ENCODE measurements at regions not wholly inside any gene's neighbourhood (a gene's known extent, or its start where the extent isn't known, plus 50 kb on each side); places are given as distances from the start of the nearest gene placed in this dataset.

DNA sequence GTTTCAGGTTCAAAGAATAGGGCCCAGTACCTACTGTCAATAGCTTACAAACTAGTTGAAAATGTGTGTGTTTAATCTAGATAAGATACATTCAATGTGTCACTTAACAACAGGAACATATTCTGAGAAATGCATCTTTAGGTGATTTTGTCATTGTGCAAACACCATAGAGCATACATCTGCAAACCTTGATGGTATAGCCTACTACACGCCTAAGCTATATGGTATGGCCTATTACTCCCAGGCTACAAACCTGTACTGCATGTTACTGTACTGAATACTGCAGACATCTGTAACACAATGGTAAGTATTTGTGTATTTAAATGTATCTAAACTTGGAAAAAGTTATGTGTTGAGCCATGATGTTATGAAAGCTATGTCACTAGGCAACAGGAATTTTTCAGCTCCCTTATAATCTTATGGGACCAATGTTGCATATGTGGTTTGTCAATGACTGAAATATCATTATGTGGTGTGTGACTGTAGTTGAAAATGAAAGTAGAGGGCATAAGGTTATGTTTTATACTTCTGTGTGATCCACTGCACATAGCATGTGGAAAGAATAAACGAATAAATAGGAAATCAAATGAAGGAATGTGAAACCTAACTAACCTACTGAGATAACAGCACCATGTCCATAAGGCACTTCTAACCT is 129.0 kb upstream of the CAMK1G start:
- DNase-seq, result no peak

DNA sequence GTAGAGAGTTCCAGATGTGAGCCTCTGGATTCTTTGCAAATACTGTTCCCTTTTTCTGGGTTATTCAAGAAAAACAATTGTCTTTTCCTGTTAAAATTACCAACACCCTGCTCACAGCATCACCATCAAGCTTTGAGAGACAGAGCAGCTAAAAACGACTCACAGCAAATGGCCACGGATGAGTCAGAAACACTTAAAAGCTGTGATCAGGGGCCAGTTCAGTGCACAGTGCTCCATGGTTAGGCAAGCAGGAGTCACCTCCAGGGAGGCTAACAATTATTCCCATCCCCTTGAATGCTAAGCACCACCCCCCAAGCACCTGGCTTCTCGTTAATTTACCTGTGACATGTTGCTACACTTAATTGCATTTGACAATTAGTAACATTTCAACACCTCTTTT is 128.4 kb upstream of the CAMK1G start:
- no peak for DNase-seq

DNA sequence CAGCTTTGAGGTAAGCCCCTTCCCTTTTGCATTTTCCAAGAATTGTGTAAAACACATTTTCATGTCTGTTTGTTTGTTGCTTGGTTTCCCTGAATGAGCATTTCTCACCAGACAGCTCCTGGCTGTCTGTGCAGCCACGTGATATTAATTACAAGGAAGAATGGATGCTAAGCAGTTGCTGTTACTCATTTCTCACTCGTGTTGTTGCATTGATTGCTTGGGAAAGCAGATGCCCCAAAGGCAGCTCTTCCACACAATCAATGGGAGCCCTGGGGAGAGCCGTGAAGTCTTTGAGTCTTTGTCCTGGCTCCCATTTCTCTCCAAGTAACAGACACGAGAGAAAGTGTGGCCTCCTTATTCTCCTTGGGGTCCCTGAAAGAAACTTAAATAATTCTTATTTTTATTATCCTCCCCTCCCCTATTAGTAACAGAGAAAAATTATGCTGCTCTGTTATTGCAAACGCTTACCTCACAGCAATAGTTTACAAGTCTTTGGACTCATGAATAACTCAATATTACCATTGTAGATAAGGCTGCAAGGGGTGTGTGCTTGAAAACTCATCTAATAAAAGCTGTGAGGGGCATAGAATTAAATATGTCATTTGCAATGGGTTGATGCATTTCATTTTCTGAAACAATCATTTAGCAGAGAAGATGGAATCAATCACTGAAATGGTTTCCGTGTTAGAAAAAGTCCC is 127.7 kb upstream of the CAMK1G start:
- DNase-seq, result no peak

DNA sequence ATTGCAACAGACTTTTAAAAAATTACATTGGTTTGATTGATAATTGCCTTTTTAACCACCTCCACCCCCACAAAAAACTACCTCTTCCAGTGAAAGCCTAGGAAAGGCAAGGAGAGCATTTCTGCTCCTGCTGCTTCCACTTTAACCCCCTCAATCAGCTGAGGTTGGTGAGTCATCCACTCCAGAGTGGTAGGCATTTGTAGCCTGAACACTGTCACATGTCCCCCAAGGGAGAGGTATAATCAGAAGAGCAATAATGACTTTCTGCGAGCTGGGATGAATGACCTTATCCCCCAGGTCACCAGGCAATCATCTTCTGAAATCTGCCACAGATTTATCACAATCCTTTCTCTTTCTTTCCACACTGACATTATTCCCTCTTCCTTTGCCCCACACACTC is 126.6 kb upstream of the CAMK1G start:
- DNase-seq, result no peak

DNA sequence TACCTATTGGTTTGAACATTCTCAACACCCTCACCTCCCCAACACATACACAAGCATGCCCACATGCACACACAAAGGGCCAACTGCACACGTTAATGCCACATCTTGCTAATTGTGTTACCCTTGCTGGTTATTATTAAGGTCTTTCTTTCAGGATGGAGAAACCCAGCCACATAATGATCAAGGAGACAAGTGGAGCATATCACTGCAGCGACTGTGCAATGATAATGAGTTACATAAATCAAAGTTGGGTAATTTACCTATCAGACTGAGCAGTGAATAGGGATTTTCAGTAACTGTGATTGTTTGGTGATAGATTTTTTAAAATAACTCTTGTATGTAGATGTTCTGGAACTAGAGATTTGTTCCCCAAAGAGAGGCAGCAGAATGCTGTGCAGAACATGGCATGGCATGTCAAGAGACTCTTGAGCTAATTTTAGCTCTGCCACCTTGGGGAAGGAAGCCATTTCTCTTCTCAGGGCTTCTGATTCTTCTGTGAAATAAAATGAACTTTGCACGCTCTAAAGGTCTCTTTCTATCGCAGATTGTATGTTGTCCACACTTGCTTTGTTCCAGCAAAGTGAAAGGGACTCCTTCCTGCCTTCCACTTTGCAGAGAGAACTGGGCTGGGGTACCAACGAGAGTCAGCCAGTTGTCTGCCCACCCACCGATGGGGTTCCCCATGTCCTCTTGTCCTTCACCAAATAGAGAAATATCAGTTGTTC is 126.0 kb upstream of the CAMK1G start:
- DNase-seq, result no peak

DNA sequence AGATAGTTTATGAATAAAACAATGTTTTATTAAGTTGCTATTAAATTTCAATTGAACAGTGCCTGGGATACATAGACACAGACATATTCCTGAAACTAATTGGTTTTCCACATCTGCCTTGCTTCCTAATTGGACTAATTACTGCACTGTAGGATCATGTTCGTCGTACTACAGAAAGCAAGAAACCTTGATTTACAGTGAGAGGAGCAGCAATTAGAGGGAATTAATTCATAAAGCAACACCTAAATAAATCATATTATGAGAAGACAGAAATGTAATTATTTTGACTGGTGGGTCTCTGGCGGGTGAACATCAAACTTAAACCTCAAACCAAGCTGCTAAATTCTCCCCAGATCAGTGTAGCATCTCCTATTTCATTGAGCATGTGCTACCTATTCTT is 124.6 kb upstream of the CAMK1G start:
- DNase-seq, result no peak

DNA sequence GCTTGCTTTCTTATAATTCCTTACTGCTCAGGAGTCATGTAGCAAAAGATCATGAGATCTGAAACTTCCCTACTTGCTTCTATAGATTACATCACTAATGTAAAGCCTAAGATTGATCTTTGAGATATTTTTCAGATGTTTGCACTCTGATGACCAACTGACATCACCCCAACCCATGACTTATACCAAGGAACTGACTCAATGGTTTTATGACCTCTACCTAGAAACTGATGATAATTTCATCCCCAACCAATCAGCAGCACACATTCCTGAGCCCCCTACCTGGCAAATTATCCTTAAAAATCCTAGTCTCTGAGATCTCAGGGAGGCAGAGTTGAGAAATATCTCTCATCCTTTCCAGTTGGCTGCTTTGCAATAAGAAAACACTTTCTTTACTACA is 122.3 kb upstream of the CAMK1G start:
- no peak for DNase-seq

DNA sequence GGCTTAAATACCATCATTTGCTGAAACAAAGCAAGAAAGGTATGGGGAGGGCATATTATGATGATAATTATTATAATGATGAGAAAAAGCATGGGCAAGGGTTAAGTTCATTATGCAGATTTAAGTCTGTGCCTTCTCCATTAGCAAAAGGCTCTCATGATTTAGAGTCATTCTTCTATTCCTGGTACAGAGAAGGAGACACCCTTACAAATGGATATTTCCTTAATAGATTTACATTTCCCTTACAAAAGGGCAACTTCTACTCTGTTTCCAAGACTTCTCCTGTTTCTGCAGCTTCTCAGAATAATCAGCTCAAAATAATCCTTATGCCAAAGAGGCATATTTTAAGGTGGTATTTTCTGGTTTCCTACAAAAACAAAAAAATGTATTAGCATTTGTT is 121.1 kb upstream of the CAMK1G start:
- DNase-seq, result no peak

DNA sequence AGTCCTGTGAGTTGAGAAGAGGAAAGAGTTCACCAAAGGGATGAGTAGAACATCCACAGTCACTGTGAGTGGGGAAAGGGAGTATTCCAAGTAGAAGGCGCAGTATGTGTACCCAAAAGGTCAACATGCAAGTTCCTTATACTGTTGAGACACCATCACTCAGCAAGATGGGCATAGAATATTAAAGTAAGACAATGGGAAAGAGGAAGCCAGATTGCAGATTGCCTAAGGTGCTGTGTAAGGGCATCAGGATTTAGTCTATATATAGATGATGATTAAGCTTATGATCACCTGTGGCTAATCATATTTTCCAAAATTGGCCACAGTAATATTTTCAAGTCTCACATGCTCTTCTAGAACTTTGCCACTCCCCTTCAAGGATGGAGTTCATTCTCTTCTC is 120.1 kb upstream of the CAMK1G start:
- no peak for DNase-seq

DNA sequence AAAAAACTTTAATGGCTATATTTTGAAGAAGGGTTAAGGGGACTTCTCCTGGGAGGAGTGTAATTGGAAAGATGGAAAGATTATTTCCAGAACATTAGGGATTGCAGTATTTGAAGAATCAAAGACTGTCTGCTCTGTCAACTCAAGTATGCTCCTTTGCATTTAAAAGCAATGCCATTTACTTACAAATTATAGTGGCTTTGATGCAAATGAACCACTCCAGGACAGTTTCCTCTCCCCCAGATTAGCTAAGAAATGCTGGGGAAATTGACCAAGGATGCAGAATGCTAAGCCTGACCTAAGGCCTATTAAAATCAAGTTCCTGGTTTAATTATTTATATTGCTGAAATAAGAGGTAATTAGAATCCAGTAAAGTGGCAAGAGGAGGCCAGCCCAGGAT is 110.5 kb upstream of the CAMK1G start:
- no peak for DNase-seq

DNA sequence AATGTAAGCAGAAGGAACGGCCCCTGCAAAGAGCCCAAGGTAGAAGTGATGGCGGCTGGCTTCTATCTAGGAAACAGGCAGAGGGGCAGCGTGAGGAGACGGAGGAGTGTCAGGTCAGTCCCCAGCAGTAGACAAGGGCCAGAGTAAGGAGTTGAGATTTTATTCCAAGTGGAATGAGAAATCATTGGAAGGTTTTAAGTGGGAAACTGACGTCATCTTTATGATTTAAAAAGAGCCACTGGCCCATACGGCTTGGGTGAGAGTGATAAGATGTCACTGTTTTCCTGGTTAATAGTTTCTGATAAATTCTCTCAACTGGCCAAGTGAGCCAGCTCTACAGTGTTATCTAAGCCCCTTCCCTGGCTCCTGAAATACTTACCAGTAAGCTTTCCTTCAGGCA is 103.2 kb upstream of the CAMK1G start:
- no peak for DNase-seq

DNA sequence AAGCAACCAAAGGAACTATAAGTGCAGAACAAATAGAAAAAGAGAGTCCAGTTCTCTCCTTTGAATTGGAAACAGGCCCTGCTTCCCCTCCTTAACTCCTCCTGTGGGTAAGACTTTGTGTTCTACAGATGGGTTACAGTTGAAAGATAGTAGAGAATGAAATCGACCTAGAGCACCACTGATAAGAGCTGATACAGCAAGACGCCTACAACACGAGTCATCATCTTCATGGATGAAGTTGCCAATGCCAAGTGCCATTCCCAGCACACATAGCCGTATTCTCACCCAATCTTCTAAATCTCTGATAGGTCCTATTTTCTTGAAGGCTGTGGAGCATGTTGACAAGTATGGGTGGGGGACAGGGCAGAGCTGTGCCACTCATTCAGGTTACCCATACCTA is 99.8 kb upstream of the CAMK1G start:
- DNase-seq, result no peak

DNA sequence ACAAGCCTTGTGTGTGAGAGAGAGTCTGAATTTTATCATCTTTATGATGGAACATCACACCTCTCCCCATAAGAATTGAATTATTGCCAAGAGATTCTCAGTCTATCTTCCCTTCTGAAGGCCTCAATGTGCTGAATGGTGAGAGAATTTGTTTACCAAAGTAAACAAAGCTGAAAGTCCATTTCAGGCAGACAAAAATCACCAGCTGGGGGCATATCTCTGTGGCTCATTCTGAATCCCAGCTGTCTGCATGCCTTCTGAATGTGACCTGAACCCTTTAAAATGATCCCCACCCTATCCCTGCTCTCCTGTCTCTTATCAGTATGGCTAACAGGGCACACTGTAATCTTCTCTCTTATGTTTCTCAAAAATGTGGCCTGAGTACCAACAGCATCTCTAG is 99.1 kb upstream of the CAMK1G start:
- no peak for DNase-seq

DNA sequence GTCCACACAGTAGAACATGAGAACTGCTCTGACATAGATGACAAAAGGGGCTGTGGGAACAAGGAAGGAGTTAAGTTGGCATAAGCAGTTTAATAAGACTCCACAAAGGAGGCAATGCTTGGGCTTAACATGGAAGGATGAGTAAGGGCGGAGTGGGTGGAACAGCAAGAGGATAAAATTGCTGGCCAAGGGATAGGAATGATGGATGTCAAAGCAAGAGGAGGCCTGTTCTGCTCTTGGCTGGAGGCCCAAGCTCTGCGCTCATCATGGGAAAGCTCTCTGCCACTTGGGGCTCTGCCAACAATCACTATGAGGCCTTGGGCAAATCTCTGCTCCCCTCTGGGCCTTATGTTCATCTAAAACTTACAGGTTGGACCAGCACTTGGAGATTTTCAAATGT is 98.3 kb upstream of the CAMK1G start:
- no peak for DNase-seq

DNA sequence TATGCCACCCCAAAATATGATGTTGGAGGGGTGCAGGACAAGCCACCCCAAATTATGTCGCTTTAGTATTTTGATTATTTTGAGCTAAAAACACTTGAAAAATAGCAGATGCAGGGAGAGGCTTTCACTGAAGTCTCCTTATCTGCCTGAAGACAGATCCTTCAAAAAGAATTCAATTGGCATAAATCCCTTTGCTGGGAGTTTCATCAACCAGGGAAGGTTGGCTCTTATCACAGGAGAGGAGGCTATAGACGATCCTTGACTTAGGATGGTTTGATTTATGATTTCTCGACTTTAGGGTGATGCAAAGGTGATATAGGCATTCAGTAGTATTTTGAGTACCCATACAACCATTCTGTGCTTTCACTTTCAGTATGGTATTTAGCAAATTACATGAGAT is 97.8 kb upstream of the CAMK1G start:
- DNase-seq, result no peak

DNA sequence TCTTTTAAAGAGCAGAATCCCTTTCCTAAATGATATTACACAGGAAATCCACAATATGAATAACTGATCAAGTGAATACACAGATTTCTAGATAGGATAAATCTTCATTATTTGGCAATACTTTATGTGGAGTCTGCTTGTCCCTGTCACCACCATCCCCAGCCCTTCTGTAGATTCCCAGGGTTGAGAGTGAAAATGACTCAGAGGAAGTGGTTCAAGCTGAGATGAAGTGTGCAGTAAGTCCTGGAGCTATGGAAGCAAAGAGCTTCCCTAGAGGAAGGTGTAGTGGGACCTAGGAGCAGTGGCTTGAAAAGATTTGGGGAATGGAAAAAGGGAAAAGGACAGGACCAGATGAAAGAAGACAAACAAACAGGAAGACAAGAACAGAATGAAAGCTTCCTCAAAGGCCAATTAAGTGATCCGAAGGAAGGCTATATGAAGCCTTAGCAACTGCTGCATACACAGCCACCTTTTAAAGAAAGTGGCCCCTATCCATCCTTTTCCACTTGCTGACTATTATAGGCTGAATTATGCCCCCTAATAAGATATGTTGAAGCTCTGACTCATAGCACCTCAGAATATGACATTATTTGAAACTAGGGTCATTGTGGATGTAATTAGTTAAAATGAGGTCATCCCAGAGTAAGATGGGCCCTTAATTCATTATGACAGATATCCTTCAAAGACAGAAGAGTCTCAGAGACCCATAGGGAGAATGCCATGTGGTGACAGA is 96.5 kb upstream of the CAMK1G start:
- DNase-seq, result no peak

DNA sequence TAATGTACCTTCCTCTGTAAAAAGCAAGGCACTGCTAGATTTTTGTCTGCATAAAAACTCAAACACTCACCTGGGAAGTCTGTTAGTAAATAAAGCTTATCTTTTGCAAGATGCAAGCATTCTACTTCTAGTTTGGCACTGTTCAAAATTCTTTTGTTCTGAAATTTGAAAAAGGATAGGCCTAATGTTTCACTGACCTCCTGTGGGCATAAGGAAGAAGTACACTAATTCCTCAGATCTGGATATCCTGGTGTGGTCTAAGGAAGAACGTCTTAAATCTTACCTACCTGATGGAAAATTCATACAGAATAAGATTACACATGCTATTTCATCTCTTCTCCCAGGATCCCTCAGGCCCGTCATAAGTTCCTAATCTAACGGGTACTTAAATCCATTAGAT is 93.5 kb upstream of the CAMK1G start:
- DNase-seq, result no peak

DNA sequence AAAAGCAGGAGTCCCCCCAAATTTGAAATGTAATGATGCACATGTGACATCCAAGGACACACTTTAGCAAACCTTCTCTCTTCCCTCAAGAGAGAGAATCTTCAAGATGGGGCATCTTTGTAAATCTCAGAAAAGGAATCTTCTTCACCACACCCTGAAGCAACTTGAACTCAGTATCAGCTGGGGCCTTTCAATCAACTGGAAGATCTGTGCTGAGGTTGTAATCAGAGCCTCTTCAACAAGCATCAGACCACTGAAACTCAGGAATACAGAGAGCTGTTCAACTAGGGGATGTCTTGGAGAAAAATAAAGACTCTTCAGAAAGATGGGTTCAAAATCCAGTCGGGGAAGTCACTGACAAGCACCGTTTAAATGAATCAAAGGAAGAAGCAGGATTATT is 92.5 kb upstream of the CAMK1G start:
- no peak for DNase-seq

DNA sequence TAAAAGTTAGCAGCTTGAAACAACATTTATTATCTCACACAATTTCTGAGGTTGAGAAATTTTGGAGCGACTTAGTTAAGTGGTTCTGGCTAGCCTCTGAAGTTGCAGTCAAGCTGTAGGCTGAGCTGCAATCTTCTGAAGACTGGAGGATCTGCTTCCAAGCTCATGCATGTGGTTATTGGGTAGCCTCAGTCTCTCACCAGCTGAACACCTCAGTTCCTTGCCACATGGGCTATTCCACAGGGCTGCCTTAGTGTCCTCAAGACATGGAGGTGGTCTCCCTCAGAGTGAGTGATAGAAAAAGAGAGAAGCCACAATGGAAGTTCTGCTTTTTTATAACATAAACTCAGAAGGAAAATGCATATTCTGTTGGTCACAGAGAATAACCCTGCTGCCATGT is 92.0 kb upstream of the CAMK1G start:
- DNase-seq, result no peak

DNA sequence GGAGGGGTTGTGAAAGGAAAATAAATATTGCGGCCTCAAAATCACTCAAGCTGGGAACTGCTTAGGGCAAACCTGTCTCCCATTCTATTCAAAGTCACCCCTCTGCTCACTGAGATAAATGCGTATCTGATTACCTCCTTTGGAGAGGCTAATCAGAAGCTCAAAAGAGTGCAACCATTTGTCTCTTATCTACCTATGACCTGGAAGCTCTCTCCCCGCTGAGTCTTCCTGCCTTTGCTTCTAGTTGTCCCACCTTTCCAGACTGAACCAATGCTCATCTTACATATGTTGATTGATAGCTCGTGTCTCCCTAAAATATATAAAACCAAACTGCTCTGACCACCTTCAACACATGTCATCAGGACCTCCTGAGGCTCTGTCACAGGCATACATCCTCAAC is 91.6 kb upstream of the CAMK1G start:
- DNase-seq, result no peak

DNA sequence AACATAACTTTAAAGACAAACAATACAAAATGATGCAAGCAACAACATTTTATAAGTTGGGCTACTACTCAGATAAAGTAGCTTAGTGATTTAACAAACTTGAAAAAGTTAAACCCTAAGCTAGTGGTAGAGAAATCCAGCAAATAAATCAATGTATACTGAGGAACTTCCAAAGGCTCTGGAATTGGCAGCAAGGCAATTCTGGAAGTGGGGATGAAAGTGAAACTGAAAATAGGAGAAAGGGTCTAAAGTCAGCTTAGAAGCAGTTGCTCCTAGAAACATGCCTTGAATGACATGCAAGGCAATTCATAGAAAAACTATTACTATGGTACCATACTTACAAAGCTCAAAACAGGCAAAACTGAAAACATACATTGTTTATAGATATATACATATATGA is 90.0 kb upstream of the CAMK1G start:
- DNase-seq, result no peak

DNA sequence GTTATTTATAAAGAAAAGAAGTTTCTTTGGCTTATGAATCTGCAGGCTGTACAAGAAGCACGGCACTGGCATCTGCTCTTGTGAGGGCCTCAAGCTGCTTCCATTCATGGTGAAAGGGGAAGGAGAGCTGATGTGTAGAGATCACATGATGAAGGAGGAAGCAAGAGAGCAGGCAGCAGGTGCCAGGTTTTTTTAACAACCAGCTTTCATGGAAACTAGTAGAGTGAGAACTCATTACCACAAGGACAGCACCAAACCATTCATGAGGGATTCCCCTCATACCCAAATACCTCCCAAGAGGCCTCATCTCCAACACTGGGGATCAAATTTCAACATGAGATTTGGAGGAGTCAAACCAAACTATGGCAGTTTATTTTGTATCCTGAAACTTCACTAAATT is 85.8 kb upstream of the CAMK1G start:
- no peak for DNase-seq

DNA sequence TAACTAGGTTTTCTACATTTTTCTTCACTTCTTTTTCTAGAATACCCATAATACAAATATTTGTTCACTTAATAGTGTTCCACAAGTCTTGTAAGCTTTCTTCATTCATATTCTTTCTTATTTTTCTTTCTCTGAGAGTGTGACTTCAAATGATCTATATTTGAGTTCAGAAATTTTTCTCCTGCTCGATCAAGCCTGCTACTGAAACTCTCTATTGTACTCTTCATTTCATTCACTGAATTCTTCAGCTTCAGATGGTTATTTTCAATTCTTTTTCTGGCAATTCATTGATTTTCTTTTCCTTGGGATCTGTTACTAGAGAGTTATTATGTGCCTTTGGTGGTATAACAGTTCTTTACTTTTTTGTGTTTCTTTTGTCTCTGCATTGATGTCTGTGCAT is 82.5 kb upstream of the CAMK1G start:
- DNase-seq, result no peak

DNA sequence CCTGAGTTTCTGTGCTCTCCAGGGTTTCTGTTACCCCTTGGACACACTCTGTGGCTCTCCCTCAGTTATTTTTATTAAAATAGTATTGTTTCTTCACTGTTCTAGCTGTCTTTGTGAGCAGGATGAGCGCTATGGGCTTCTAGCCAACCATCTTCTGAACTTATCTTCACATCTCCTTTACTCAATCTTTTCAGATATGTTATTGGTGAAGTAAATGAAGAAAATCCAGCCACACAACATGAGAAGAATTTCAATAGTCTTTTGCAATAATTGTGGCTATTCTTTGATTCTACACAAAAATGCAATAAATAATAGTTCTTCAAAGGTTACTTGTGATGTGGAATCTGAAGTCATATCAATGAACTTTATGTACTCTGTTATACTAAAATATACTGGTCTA is 80.3 kb upstream of the CAMK1G start:
- no peak for DNase-seq
